DOHH2 (cell line): ENCODE measurements at regions not wholly inside any gene's neighbourhood (a gene's known extent, or its start where the extent isn't known, plus 50 kb on each side); places are given as distances from the start of the nearest gene placed in this dataset.
"Not testable (repeated sequence)": the region's sequence is repeated elsewhere in the genome, so short reads cannot be mapped to it uniquely, and the experiment has no call there.

Experiments used
- H3F3A ChIP-seq: fragments of 200-600 bp; sonication (generic), shearing (Covaris generic); 2 replicates; pipeline ENCODE4 v1.6.0; 2016; ENCODE audit warnings: antibody characterized with exemption, mild to moderate bottlenecking; ENCODE audit not compliant: control insufficient read depth, insufficient read depth
- H3K27ac ChIP-seq: fragments of 200-600 bp; sonication (generic); 2 replicates; pipeline ENCODE4 v1.5.1; 2014; ENCODE audit warnings: low read depth, mild to moderate bottlenecking, low read length, moderate library complexity
- H3K27me3 ChIP-seq: fragments of 200-600 bp; sonication (generic); 2 replicates; pipeline ENCODE4 v1.6.1; 2014; ENCODE audit warnings: mild to moderate bottlenecking, low read length, mixed read lengths; ENCODE audit not compliant: control insufficient read depth
- H3K36me3 ChIP-seq: fragments of 200-600 bp; sonication (generic); 2 replicates; pipeline ENCODE4 v1.6.1; 2014; ENCODE audit warnings: mild to moderate bottlenecking, low read length, moderate library complexity, mixed read lengths; ENCODE audit not compliant: control insufficient read depth
- H3K4me1 ChIP-seq: fragments of 200-600 bp; sonication (generic); 2 replicates; pipeline ENCODE4 v1.6.1; 2014; ENCODE audit warnings: mild to moderate bottlenecking, low read length, mixed read lengths; ENCODE audit not compliant: control insufficient read depth
- H3K4me2 ChIP-seq: fragments of 200-600 bp; sonication (generic); 2 replicates; pipeline ENCODE4 v1.6.0; 2014; ENCODE audit warnings: mild to moderate bottlenecking, low read length, moderate library complexity
- H3K4me3 ChIP-seq: fragments of 200-600 bp; sonication (generic); 2 replicates; pipeline ENCODE4 v1.5.1; 2014; ENCODE audit warnings: mild to moderate bottlenecking, low read length, mixed read lengths
- H3K79me2 ChIP-seq: fragments of 200-600 bp; sonication (generic); 2 replicates; pipeline ENCODE4 v1.6.1; 2014; ENCODE audit warnings: mild to moderate bottlenecking, low read length, mixed read lengths; ENCODE audit not compliant: control insufficient read depth
- H3K9me2 ChIP-seq: fragments of 200-600 bp; sonication (generic); replicated peaks from 2 replicates; pipeline ENCODE4 v1.6.1; 2014; ENCODE audit warnings: mild to moderate bottlenecking, low read length, mixed read lengths; ENCODE audit not compliant: control insufficient read depth
- H3K9me3 ChIP-seq: fragments of 200-600 bp; sonication (generic); 2 replicates; pipeline ENCODE4 v1.6.1; 2014; ENCODE audit warnings: antibody characterized with exemption, low read length, mixed read lengths; ENCODE audit not compliant: control insufficient read depth, insufficient read depth
- H4K20me1 ChIP-seq: fragments of 200-600 bp; sonication (generic); 2 replicates; pipeline ENCODE4 v1.6.0; 2014; ENCODE audit warnings: low read depth, mild to moderate bottlenecking, antibody characterized with exemption, low read length, moderate library complexity; ENCODE audit not compliant: control insufficient read depth, insufficient read depth
- EZH2phosphoT487 ChIP-seq: fragments of 200-600 bp; sonication (generic); IDR thresholded peaks from 2 replicates; pipeline ENCODE4 v1.6.1; 2017; ENCODE audit warnings: borderline replicate concordance, mild to moderate bottlenecking, antibody characterized with exemption, low read length, moderate library complexity, mixed read lengths
- TF ChIP-seq, protein P1 (sequence below): fragments of 200-600 bp; sonication (generic); IDR thresholded peaks from one replicate; pipeline ENCODE4 v1.5.1; 2014; ENCODE audit warnings: antibody characterized with exemption, mild to moderate bottlenecking, low read depth, low read length; ENCODE audit not compliant: poor library complexity, severe bottlenecking

DNA sequence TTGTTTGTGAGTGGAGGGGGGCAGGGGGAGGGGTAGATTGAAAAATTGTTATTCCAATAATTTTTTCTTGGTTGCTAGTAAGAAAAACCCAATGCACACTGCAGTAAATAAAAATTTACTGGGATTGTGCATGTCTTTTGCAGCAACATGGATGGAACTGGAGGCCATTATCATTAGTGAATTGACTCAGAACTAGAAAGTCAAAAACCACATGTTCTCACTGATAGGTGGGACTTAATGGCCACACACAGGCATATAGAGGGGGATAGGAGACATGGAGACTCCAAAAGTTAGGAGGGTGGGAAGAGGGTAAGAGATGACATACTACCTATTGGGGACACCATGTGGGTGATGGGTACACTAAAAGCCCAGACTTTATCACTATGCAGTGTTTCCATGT is 67.2 kb downstream of the BUB3 start:
- H3K9me3 ChIP-seq = 0 out of 2 replicates have a peak, but pooled peaks cover under 1% of the 10 kb centered on the region
- TF ChIP-seq EZH2phosphoT487 = no peak
- TF ChIP-seq, protein P1, sequence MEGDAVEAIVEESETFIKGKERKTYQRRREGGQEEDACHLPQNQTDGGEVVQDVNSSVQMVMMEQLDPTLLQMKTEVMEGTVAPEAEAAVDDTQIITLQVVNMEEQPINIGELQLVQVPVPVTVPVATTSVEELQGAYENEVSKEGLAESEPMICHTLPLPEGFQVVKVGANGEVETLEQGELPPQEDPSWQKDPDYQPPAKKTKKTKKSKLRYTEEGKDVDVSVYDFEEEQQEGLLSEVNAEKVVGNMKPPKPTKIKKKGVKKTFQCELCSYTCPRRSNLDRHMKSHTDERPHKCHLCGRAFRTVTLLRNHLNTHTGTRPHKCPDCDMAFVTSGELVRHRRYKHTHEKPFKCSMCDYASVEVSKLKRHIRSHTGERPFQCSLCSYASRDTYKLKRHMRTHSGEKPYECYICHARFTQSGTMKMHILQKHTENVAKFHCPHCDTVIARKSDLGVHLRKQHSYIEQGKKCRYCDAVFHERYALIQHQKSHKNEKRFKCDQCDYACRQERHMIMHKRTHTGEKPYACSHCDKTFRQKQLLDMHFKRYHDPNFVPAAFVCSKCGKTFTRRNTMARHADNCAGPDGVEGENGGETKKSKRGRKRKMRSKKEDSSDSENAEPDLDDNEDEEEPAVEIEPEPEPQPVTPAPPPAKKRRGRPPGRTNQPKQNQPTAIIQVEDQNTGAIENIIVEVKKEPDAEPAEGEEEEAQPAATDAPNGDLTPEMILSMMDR = no peak
- no peak overlapping the region for H3K4me3 ChIP-seq
- no peaks in the 10 kb centered on the region for H3K36me3 ChIP-seq
- H3F3A ChIP-seq = no peaks in the 10 kb centered on the region
- no peaks in the 10 kb centered on the region for H3K27me3 ChIP-seq
- no peaks in the 10 kb centered on the region for H4K20me1 ChIP-seq
- H3K27ac ChIP-seq = no peak overlapping the region
- H3K4me2 ChIP-seq = no peak overlapping the region
- H3K79me2 ChIP-seq = no peaks in the 10 kb centered on the region
- no peaks in the 10 kb centered on the region for H3K9me2 ChIP-seq
- H3K4me1 ChIP-seq = no peaks in the 10 kb centered on the region

DNA sequence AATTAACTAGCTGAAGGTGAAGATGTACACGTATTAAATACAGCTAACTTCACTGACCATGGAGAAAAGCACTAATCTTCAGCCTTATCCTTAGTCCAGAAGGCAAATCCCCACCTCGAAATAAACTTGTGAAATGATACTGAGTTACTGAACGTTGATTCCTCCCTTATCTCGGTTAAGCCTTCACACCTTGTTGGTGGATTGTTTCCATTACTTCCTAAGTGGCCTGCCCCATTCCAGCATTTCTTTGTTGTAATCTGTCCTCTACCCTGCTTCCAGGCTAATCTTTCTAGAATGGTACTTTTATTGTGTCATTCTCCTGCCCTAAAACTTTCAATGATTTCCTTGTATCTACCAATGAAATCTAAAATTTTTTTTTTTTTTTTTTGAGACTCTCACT is 68.6 kb downstream of the BUB3 start:
- Histone ChIP-seq H3K36me3 (no peaks in the 10 kb centered on the region), H3F3A (no peaks in the 10 kb centered on the region), H3K27ac (no peak overlapping the region), H3K9me3 (no peaks in the 10 kb centered on the region), H3K79me2 (no peaks in the 10 kb centered on the region), H3K4me3 (no peak overlapping the region), H3K4me2 (no peak overlapping the region), H4K20me1 (no peaks in the 10 kb centered on the region), H3K9me2 (no peaks in the 10 kb centered on the region), H3K4me1 (no peaks in the 10 kb centered on the region), H3K27me3 (no peaks in the 10 kb centered on the region)
- no peak for TF ChIP-seq EZH2phosphoT487
- TF ChIP-seq, protein P1 = no peak

DNA sequence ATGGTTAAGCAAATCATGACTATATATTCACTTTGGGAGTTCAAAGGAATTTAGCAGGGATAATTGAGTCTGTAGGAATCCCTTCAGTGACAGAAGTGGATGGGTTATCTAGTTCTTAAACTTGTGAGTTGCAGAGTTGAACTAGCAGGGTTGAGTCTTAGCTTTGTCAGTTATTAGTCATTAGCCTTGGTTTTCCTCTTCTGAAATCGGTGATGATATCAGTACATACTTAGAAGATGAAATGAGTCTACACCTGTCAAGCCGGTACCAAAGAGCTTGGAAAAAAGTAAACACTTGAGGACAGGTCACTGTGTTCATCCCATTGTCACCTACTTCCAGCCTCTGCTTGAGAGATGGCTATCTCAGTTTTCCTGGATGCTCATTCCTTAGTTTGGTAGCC is 73.5 kb downstream of the BUB3 start:
- Histone ChIP-seq H4K20me1 (no peaks in the 10 kb centered on the region), H3K4me2 (no peak overlapping the region)
- TF ChIP-seq EZH2phosphoT487 = no peak

DNA sequence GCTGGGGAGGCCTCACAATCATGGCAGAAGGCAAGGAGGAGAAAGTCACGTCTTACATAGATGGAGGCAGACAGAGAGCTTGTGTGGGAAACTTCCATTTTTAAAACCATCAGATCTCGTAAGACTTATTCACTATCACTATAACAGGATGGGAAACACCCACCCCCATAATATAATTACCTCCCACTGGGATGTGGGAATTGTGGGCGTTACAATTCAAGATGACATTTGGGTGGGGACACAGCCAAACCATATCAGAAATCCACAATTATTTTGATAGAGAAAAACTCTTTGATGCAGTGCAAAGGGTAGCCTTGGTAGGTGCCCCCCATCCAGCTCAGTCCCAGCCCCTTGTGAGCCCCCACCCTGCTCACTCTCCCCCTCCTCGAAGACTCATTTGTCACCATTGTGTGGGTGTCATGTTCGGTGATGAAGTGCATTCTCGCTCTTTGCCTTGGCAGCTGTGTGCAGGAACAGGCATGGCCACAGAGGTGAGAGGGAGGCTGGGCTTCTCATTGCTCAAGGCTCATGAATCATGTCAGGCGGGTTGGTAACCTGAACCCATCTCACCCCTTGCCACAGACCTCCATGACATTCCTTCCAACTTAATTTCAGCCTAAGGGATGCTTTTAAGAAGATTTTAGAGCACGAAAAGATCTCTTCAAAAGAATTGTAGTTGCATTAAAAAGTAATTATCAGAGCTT is 75.9 kb downstream of the BUB3 start:
- no peak overlapping the region for H3K27ac ChIP-seq
- no peak overlapping the region for H3K4me2 ChIP-seq
- H3K79me2 ChIP-seq = no peaks in the 10 kb centered on the region
- no peaks in the 10 kb centered on the region for H3K4me1 ChIP-seq
- H3K9me3 ChIP-seq = no peaks in the 10 kb centered on the region
- H3K9me2 ChIP-seq = no peaks in the 10 kb centered on the region
- H4K20me1 ChIP-seq = no peaks in the 10 kb centered on the region
- H3K27me3 ChIP-seq = no peaks in the 10 kb centered on the region
- no peaks in the 10 kb centered on the region for H3K36me3 ChIP-seq
- TF ChIP-seq, protein P1 = no peak
- no peak for TF ChIP-seq EZH2phosphoT487
- H3K4me3 ChIP-seq = no peak overlapping the region
- H3F3A ChIP-seq = no peaks in the 10 kb centered on the region

More for the DNA sequence above, 73.5 kb downstream of the BUB3 start:
- H3F3A ChIP-seq = no peaks in the 10 kb centered on the region
- no peak overlapping the region for H3K4me3 ChIP-seq
- no peaks in the 10 kb centered on the region for H3K9me3 ChIP-seq
- no peaks in the 10 kb centered on the region for H3K27me3 ChIP-seq
- no peak overlapping the region for H3K27ac ChIP-seq
- H3K4me1 ChIP-seq = no peaks in the 10 kb centered on the region
- no peaks in the 10 kb centered on the region for H3K79me2 ChIP-seq
- H3K9me2 ChIP-seq = no peaks in the 10 kb centered on the region
- no peaks in the 10 kb centered on the region for H3K36me3 ChIP-seq

DNA sequence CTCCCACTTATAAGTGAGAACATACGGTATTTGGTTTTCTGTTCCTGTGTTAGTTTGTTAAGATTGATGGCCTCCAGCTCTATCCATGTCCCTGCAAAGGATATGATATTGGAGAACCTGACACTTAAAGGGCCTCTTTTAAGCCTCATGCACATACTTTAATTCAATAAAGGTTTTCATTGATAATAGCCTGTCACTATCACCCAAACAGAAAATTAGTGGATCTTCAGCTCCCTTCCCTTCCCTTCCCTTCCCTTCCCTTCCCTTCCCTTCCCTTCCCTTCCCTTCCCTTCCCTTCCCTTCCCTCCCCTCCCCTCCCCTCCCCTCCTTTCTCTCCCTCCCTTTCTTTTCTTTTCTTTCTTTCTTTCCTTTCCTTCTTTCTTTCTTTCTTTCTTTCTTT is 78.7 kb downstream of the BUB3 start:
- H3K9me3 ChIP-seq, H3K27me3 ChIP-seq, H3K4me3 ChIP-seq, H3F3A ChIP-seq, H3K36me3 ChIP-seq, H3K4me1 ChIP-seq, H3K79me2 ChIP-seq, H3K27ac ChIP-seq, H3K4me2 ChIP-seq, H3K9me2 ChIP-seq, H4K20me1 ChIP-seq: not testable (repeated sequence)

DNA sequence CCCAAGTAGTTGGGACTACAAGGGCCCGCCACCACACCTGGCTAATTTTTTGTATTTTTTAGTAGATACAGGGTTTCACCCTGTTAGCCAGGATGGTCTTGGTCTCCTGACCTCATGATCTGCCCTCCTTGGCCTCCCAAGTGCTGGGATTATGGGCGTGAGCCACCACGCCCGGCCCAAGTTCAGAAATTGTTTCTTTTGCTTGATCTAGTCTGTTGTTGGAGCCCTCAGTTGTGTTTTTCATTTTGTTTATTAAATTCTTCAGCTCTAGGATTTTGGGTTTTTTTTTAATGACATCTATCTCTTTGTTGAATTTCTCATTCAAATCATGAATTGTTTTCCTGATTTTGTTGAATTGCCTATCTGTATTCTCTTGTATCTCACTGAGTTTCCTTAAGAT is 80.8 kb downstream of the BUB3 start:
- not testable (repeated sequence) for H3K9me2 ChIP-seq, H3K27ac ChIP-seq, H4K20me1 ChIP-seq, H3F3A ChIP-seq, H3K9me3 ChIP-seq, H3K36me3 ChIP-seq, H3K27me3 ChIP-seq, H3K79me2 ChIP-seq, H3K4me2 ChIP-seq, H3K4me1 ChIP-seq, H3K4me3 ChIP-seq
